HUES64 (cell line): ENCODE measurements at regions not wholly inside any gene's neighbourhood (a gene's known extent, or its start where the extent isn't known, plus 50 kb on each side); places are given as distances from the start of the nearest gene placed in this dataset.
A peak's percentile ranks its signal among the peaks of the same experiment; 100 is the strongest.

Experiments
- H3K27ac ChIP-seq: 2 replicates; pipeline ENCODE4 v1.7.0; 2013; ENCODE audit warnings: low read depth, low read length, inconsistent platforms
- H3K27me3 ChIP-seq: 2 replicates; pipeline ENCODE4 v1.6.1; 2013; ENCODE audit warnings: mild to moderate bottlenecking, low read length; ENCODE audit not compliant: insufficient read depth
- H3K36me3 ChIP-seq: 2 replicates; pipeline ENCODE4 v1.6.1; 2013; ENCODE audit warnings: mild to moderate bottlenecking, low read length; ENCODE audit not compliant: insufficient read depth
- H3K4me1 ChIP-seq: 2 replicates; pipeline ENCODE4 v1.6.1; 2013; ENCODE audit warnings: mild to moderate bottlenecking, low read length, moderate library complexity; ENCODE audit not compliant: insufficient read depth
- H3K4me3 ChIP-seq: 2 replicates; pipeline ENCODE4 v1.5.1; 2013; ENCODE audit warnings: mild to moderate bottlenecking, low read length, moderate library complexity
- H3K9ac ChIP-seq: 2 replicates; pipeline ENCODE4 v1.6.1; 2013; ENCODE audit warnings: mild to moderate bottlenecking, low read depth, low read length
- H3K9me3 ChIP-seq: 2 replicates; pipeline ENCODE4 v1.6.1; 2013; ENCODE audit warnings: low read depth, low read length; ENCODE audit not compliant: insufficient read depth
- WGBS: fragments of 150-250, 120-280 bp; methylation state at CpG from one replicate; pipeline ENCODE4 v1.1.7; 2013; ENCODE audit warnings: missing lambda C conversion rate; 5-methylcytosine and 5-hydroxymethylcytosine counted together

- Histone ChIP-seq H3K9me3 (peaks cover 4% of the 10 kb centered on the region; the same call in 1 of the 2 replicates), H3K27me3 (peaks cover 67% of the 10 kb centered on the region)
- 3% methylated on average over 1 of the region's 3 CpGs for WGBS
Observed at GRCh38 chr9:77084094-77084493, 64.6 kb downstream of the FOXB2 start.

GRCh38 chr9:77085416-77085815 lies 66.0 kb downstream of the FOXB2 start:
- Histone ChIP-seq H3K4me1 (peaks cover 33% of the 10 kb centered on the region), H3K36me3 (no peaks in the 10 kb centered on the region), H3K27ac (no peak overlapping the region), H3K4me3 (no peak overlapping the region), H3K27me3 (peaks cover 58% of the 10 kb centered on the region), H3K9me3 (no peaks in the 10 kb centered on the region), H3K9ac (no peak overlapping the region)
- WGBS, result 71% methylated on average over 1 of the region's 2 CpGs

More at GRCh38 chr9:77084094-77084493, 64.6 kb downstream of the FOXB2 start:
- H3K4me3 ChIP-seq, result no peak overlapping the region
- H3K27ac ChIP-seq, result no peak overlapping the region
- H3K9ac ChIP-seq, result no peak overlapping the region
- H3K36me3 ChIP-seq, result no peaks in the 10 kb centered on the region
- peaks cover 33% of the 10 kb centered on the region for H3K4me1 ChIP-seq

GRCh38 chr9:77087506-77087905 lies 68.1 kb downstream of the FOXB2 start:
- WGBS, result 65% methylated on average over 1 of the region's 2 CpGs
- peaks cover 50% of the 10 kb centered on the region for H3K27me3 ChIP-seq
- no peaks in the 10 kb centered on the region for H3K9me3 ChIP-seq
- H3K27ac ChIP-seq, result no peak overlapping the region
- H3K4me3 ChIP-seq, result no peak overlapping the region
- peaks cover 43% of the 10 kb centered on the region for H3K4me1 ChIP-seq
- no peaks in the 10 kb centered on the region for H3K36me3 ChIP-seq
- no peak overlapping the region for H3K9ac ChIP-seq

GRCh38 chr9:77092536-77092935 lies 73.1 kb downstream of the FOXB2 start:
- peaks cover 19% of the 10 kb centered on the region for H3K4me1 ChIP-seq
- WGBS, result 56% methylated on average over 3 of the region's 3 CpGs
- H3K27me3 ChIP-seq, result peaks cover 1% of the 10 kb centered on the region; the same call in 1 of the 2 replicates
- H3K27ac ChIP-seq, result peak overlapping the region; percentile 58; the same call in 1 of the 2 replicates
- no peaks in the 10 kb centered on the region for H3K9me3 ChIP-seq
- no peak overlapping the region for H3K4me3 ChIP-seq
- H3K9ac ChIP-seq, result no peak overlapping the region
- H3K36me3 ChIP-seq, result no peaks in the 10 kb centered on the region

- Histone ChIP-seq H3K9ac (no peak overlapping the region), H3K4me1 (peaks cover 28% of the 10 kb centered on the region), H3K27ac (no peak overlapping the region), H3K9me3 (no peaks in the 10 kb centered on the region), H3K4me3 (no peak overlapping the region), H3K36me3 (no peaks in the 10 kb centered on the region), H3K27me3 (no peaks in the 10 kb centered on the region)
Observed at GRCh38 chr9:77094150-77094549, 74.7 kb downstream of the FOXB2 start.

GRCh38 chr9:77097335-77097734 lies 77.9 kb downstream of the FOXB2 start:
- peaks cover 22% of the 10 kb centered on the region for H3K4me1 ChIP-seq
- WGBS, result 100% methylated on average over 1 of the region's 2 CpGs
- no peak overlapping the region for H3K4me3 ChIP-seq
- H3K36me3 ChIP-seq, result no peaks in the 10 kb centered on the region
- H3K27me3 ChIP-seq, result no peaks in the 10 kb centered on the region
- H3K27ac ChIP-seq, result no peak overlapping the region
- H3K9me3 ChIP-seq, result no peaks in the 10 kb centered on the region
- no peak overlapping the region for H3K9ac ChIP-seq

- WGBS, result 84% methylated on average over 3 of the region's 3 CpGs
- H3K4me3 ChIP-seq, result no peak overlapping the region
- no peak overlapping the region for H3K27ac ChIP-seq
- H3K9me3 ChIP-seq, result no peaks in the 10 kb centered on the region
- peaks cover 17% of the 10 kb centered on the region for H3K4me1 ChIP-seq
- H3K9ac ChIP-seq, result no peak overlapping the region
- no peaks in the 10 kb centered on the region for H3K36me3 ChIP-seq
- H3K27me3 ChIP-seq, result no peaks in the 10 kb centered on the region
Observed at GRCh38 chr9:77099388-77099787, 77.9 kb upstream of the VPS13A start.

- Histone ChIP-seq H3K9me3 (peaks cover 7% of the 10 kb centered on the region; the same call in 1 of the 2 replicates), H3K4me3 (no peak overlapping the region), H3K9ac (no peak overlapping the region), H3K36me3 (no peaks in the 10 kb centered on the region), H3K4me1 (no peaks in the 10 kb centered on the region), H3K27me3 (no peaks in the 10 kb centered on the region), H3K27ac (no peak overlapping the region)
- 94% methylated on average over 2 of the region's 2 CpGs for WGBS
Observed at GRCh38 chr9:77111408-77111807, 65.9 kb upstream of the VPS13A start.

GRCh38 chr9:77125665-77126064 lies 51.7 kb upstream of the VPS13A start:
- H3K27ac ChIP-seq, result no peak overlapping the region
- peaks cover 16% of the 10 kb centered on the region; the same call in 1 of the 2 replicates for H3K9me3 ChIP-seq
- no peaks in the 10 kb centered on the region for H3K27me3 ChIP-seq

GRCh38 chr9:77127071-77127470 lies 50.3 kb upstream of the VPS13A start:
- H3K4me1 ChIP-seq, result peaks cover 33% of the 10 kb centered on the region
- peaks cover 16% of the 10 kb centered on the region; the same call in 1 of the 2 replicates for H3K9me3 ChIP-seq
- no peak overlapping the region for H3K9ac ChIP-seq
- H3K27me3 ChIP-seq, result no peaks in the 10 kb centered on the region
- H3K4me3 ChIP-seq, result no peak overlapping the region
- H3K36me3 ChIP-seq, result no peaks in the 10 kb centered on the region
- H3K27ac ChIP-seq, result no peak overlapping the region
- WGBS, result 97% methylated on average over 1 of the region's 1 CpG

More at GRCh38 chr9:77125665-77126064, 51.7 kb upstream of the VPS13A start:
- H3K36me3 ChIP-seq, result no peaks in the 10 kb centered on the region
- no peak overlapping the region for H3K4me3 ChIP-seq
- H3K9ac ChIP-seq, result no peak overlapping the region
- peaks cover 33% of the 10 kb centered on the region for H3K4me1 ChIP-seq
